ENCODE measurements at regions not wholly inside any gene's neighbourhood (a gene's known extent, or its start where the extent isn't known, plus 50 kb on each side); places are given as distances from the start of the nearest gene placed in this dataset.

DNA sequence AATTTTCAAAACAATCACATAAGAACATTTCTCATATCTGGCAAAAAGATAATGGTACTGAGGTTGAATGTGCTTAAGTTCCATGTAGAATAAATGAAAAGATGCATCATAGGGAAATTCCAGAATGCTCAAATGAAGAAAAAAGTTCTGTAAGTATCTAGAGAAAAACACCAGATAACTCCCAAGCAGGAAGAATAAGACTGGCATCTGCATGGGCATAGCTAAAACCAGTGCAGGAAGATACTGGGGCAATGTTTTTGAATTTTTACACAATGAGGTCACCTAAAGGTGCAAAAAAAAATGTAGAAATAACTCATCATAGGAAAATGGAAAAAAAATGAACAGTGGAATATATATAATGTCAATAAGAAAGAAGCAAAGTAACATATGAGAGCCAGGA lies 275.2 kb downstream of the BAMBI start:
- Histone ChIP-seq H3K36me3 (ENCODE audit: insufficient read depth, low read length) (no peaks in the 10 kb centered on the region), H3K79me2 (ENCODE audit: insufficient read depth, low read length) (no peaks in the 10 kb centered on the region), H3K9me2 (replicated peaks; ENCODE audit: low read depth, low read length) (no peaks in the 10 kb centered on the region)

DNA sequence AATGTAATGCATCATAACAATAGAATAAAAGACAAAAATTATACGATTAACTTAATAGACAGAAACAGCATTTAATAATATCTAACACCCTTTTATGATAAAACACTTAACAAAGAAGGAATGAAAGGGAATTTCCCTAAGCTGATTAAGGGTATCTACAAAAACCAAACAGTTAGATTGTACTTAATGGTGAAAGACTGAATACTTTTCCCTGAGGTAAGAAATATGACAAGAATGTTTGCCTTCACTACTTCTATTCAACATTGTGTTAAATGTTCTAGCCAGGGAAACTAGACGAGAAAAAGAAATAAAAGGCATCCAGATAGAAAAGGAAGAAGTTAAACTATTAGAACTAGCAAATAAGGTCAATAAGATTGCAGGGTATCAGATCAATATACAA lies 276.9 kb downstream of the BAMBI start:
- Histone ChIP-seq H3K9ac (ENCODE audit: low read depth, low read length, poor library complexity, severe bottlenecking) (no peak overlapping the region), H3K27me3 (ENCODE audit: insufficient read depth, low read length, poor library complexity, severe bottlenecking) (no peaks in the 10 kb centered on the region), H3K79me2 (ENCODE audit: insufficient read depth, low read length) (no peaks in the 10 kb centered on the region), H3F3A (ENCODE audit: low read depth) (no peaks in the 10 kb centered on the region), H3K4me1 (ENCODE audit: insufficient read depth, low read length, poor library complexity, severe bottlenecking) (no peaks in the 10 kb centered on the region), H2AFZ (ENCODE audit: low read length) (no peak overlapping the region), H3K4me2 (ENCODE audit: low read depth, low read length, poor library complexity, severe bottlenecking) (no peak overlapping the region), H3K36me3 (ENCODE audit: insufficient read depth, low read length) (no peaks in the 10 kb centered on the region), H3K4me3 (ENCODE audit: low read length, poor library complexity, severe bottlenecking) (no peak overlapping the region), H3K9me2 (replicated peaks; ENCODE audit: low read depth, low read length) (no peaks in the 10 kb centered on the region), H3K9me3 (ENCODE audit: insufficient read depth, low read depth, low read length) (no peaks in the 10 kb centered on the region), H4K20me1 (ENCODE audit: insufficient read depth, low read length, poor library complexity, severe bottlenecking) (no peaks in the 10 kb centered on the region)
- no peak for TF ChIP-seq CTCF (conservative IDR thresholded peaks at IDR 0.05; ENCODE audit: low read length)
- TF ChIP-seq EZH2phosphoT487 (IDR thresholded peaks at IDR 0.05; ENCODE audit: borderline replicate concordance) = no peak

More for the DNA sequence above, 275.2 kb downstream of the BAMBI start:
- Histone ChIP-seq H3K4me1 (ENCODE audit: insufficient read depth, low read length, poor library complexity, severe bottlenecking) (no peaks in the 10 kb centered on the region), H2AFZ (ENCODE audit: low read length) (no peak overlapping the region), H4K20me1 (ENCODE audit: insufficient read depth, low read length, poor library complexity, severe bottlenecking) (no peaks in the 10 kb centered on the region), H3F3A (ENCODE audit: low read depth) (no peaks in the 10 kb centered on the region), H3K4me2 (ENCODE audit: low read depth, low read length, poor library complexity, severe bottlenecking) (no peak overlapping the region), H3K9me3 (ENCODE audit: insufficient read depth, low read depth, low read length) (no peaks in the 10 kb centered on the region), H3K9ac (ENCODE audit: low read depth, low read length, poor library complexity, severe bottlenecking) (no peak overlapping the region), H3K4me3 (ENCODE audit: low read length, poor library complexity, severe bottlenecking) (no peak overlapping the region), H3K27me3 (ENCODE audit: insufficient read depth, low read length, poor library complexity, severe bottlenecking) (no peaks in the 10 kb centered on the region)
- TF ChIP-seq CTCF (conservative IDR thresholded peaks at IDR 0.05; ENCODE audit: low read length) (no peak), EZH2phosphoT487 (IDR thresholded peaks at IDR 0.05; ENCODE audit: borderline replicate concordance) (no peak)

DNA sequence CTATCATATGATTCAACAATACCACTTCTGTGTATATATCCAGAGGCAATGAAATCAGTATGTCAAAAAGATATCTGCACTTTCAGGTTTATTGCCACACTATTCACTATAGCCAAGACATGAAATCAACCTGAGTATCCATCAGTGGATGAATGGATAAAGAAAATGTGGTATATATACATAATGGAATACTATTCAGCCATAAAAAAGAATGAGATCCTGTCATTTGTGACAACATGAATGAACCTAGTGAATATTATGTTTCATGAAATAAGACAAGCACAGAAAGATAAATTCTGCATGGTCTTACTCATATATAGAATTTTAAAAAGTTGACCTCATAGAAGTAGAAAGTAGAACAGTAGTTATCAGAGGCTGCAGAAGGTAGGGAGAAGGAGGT lies 281.1 kb downstream of the BAMBI start:
- TF ChIP-seq EZH2phosphoT487 (IDR thresholded peaks at IDR 0.05; ENCODE audit: borderline replicate concordance) (no peak), CTCF (conservative IDR thresholded peaks at IDR 0.05; ENCODE audit: low read length) (no peak)
- Histone ChIP-seq H3K9ac (ENCODE audit: low read depth, low read length, poor library complexity, severe bottlenecking) (no peak overlapping the region), H3K36me3 (ENCODE audit: insufficient read depth, low read length) (no peaks in the 10 kb centered on the region), H3K4me1 (ENCODE audit: insufficient read depth, low read length, poor library complexity, severe bottlenecking) (no peaks in the 10 kb centered on the region), H3K27me3 (ENCODE audit: insufficient read depth, low read length, poor library complexity, severe bottlenecking) (no peaks in the 10 kb centered on the region), H3F3A (ENCODE audit: low read depth) (no peaks in the 10 kb centered on the region), H2AFZ (ENCODE audit: low read length) (no peak overlapping the region), H3K9me3 (ENCODE audit: insufficient read depth, low read depth, low read length) (no peaks in the 10 kb centered on the region), H3K4me3 (ENCODE audit: low read length, poor library complexity, severe bottlenecking) (no peak overlapping the region), H3K4me2 (ENCODE audit: low read depth, low read length, poor library complexity, severe bottlenecking) (no peak overlapping the region), H3K9me2 (replicated peaks; ENCODE audit: low read depth, low read length) (no peaks in the 10 kb centered on the region), H4K20me1 (ENCODE audit: insufficient read depth, low read length, poor library complexity, severe bottlenecking) (no peaks in the 10 kb centered on the region), H3K79me2 (ENCODE audit: insufficient read depth, low read length) (no peaks in the 10 kb centered on the region)

All from Loucy (cell line).